NAMALWA (cell line): ENCODE measurements at regions not wholly inside any gene's neighbourhood (a gene's known extent, or its start where the extent isn't known, plus 50 kb on each side); places are given as distances from the start of the nearest gene placed in this dataset.

Source experiments
- DNase-seq: peaks from one replicate; pipeline ENCODE4 v3.0.0-alpha.2; 2015; ENCODE audit warnings: low spot score

- no peak for DNase-seq
Measured at GRCh38 chr15:36527235-36528162, 51.9 kb upstream of the CDIN1 start.

- DNase-seq = peak; percentile 49
Measured at GRCh38 chr15:36529296-36530011, 50.0 kb upstream of the CDIN1 start.
